Islet precursor cell (in vitro differentiated cells): ENCODE measurements at regions not wholly inside any gene's neighbourhood (a gene's known extent, or its start where the extent isn't known, plus 50 kb on each side); places are given as distances from the start of the nearest gene placed in this dataset.
"Not testable (repeated sequence)": the region's sequence is repeated elsewhere in the genome, so short reads cannot be mapped to it uniquely, and the experiment has no call there.

ENCODE experiments used
- DNase-seq: peaks from one replicate; pipeline ENCODE4 v3.0.0-alpha.2; 2018

DNA sequence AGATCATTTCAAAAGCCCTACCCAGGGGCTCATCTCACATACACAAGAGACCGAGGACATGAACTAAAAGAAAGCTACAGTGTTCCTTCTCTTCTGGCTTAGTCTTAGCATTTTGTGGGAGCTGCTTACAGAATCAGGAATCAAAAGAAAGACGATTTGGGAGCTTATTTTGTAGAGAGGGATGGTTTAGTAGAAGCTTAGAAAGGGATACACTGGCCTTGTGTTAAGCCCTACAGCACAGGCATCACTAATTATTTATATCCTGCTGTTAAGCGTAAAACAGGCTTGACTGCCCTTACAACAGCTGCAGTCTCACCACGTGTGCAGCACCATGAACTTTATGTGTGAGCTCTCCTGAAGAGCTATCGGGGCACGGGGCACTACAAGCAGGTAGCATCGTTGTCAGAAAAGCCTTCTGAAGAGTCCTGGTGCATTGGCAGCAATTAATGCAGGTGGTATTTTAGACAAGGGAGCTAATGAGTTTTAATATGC is 798.3 kb downstream of the NXPH1 start:
- peak; percentile 53 for DNase-seq

DNA sequence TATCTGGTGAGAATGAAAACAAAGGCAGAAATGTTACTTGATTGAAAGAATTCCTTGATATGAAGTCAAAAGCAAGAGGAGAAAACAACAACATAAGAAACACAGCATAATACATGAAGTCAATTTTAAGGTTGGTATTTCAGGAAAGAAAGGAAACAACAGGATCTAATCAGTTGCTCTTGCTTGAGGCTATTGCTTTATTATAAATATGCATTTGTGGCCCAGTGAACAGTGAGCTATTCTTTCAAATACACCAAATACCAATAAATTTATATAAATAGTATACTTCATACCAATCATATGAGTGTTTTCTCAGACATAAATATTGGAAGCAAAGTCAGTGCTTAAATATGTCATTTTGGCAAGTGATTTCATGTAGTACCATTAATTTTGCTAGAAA is 806.6 kb downstream of the NXPH1 start:
- DNase-seq: no peak

GRCh38 chr7:9241826-9242225 is 808.4 kb downstream of the NXPH1 start:
- no peak for DNase-seq

- no peak for DNase-seq
Measured at GRCh38 chr7:9242636-9243035, 809.2 kb downstream of the NXPH1 start.

DNA sequence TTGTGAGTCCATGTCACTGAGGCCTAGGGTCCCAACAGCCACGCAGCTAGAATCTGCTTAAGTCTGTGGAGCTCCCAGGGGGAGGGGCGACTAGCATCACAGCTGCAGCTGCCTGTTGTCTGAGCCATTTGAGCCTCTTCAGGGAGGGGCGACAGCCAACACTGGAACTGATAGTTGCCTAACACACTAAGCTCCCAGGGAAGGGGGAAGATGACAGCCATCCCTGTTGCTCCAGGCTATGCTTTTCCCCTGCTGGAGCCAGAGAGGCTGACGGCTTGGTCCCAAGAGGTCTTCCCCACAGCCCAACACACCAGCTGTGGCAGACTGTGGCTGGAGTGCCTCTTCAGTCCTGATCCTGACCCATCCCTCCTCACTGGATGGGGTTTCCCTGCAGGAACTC is 817.5 kb downstream of the NXPH1 start:
- peak; percentile 67 for DNase-seq

GRCh38 chr7:9264395-9264794 is 831.0 kb downstream of the NXPH1 start:
- DNase-seq: no peak

DNA sequence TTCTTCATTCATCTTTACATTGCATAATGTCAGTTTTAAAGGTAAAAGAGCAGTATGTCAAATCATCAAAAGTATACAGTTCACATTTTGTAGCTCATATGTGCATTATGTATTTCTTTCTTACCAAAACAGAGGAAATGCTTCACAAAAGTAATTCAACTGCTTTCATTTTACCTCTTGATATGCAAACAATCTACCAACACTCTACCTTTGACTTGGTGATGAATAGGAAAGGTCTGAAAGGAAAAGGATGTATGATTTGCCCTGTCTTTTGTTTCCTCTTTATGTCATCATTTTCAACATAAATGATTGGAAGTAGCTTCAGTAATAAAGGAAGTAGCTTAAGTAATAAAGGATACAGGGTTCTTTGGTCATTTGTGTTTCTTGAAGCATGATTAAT is 846.7 kb downstream of the NXPH1 start:
- no peak for DNase-seq

- DNase-seq: no peak
Measured at GRCh38 chr7:9283246-9283645, 849.8 kb downstream of the NXPH1 start.

DNA sequence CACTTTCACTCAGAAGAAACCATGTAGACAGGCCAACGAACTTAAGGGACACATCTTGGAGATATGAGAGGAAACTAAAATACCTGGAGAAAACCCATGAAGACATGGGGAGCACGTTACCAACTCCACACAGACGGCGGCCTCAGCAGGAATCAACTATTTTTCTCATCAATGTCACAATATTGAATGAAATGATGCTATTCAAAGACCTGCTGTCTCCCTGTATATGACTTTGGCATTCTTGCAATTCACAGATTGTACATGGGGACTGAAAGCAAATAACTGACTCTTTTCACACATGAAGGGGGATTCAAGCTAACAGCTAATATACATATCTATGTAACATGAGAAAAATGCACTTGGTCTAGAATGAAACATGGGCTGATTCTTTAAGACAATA is 869.0 kb downstream of the NXPH1 start:
- DNase-seq: no peak

- no peak for DNase-seq
Measured at GRCh38 chr7:9307131-9307530, 873.7 kb downstream of the NXPH1 start.

- no peak for DNase-seq
Measured at GRCh38 chr7:9324513-9324912, 891.1 kb downstream of the NXPH1 start.

GRCh38 chr7:9328296-9328695 is 894.9 kb downstream of the NXPH1 start:
- no peak for DNase-seq

DNA sequence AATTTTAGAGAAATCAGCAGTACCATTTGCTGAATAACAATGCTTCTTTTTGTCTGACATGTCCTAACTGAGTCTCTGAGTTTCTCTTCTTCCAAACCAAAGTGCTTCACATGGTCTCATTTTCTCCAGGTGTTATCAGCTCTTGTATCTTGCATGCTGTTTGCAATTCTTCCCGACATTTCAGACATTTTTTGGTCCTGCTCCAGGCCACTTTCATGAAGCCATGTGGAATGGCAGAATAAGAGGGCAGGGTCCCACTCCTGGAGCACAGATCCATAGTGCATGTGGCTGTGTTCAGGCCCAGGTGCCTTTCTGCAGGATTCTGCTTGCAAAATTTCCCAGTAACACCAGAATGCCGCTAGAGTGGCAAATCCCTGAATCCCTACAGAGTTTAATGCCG is 916.2 kb downstream of the NXPH1 start:
- peak; percentile 68 for DNase-seq

DNA sequence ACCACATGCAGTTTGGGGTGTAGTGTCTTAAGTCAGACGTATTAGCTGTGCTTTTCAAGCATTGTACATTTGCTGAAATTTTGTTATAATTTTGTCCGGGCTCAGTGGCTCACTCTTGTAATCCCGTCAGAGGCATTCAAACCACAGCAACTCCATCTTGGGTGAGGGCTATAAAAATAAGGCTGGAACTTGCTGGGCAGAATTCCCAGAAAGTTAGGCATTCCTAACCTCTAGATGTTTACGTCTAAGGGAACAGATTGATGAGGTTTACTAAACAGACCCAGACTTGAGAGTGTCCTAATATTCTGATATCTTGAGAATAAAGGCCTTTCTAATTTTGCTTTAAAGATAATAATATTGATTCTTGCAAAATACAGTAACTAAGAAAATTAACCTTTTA is 957.8 kb downstream of the NXPH1 start:
- no peak for DNase-seq

GRCh38 chr7:9391984-9392383 is 958.6 kb downstream of the NXPH1 start:
- DNase-seq: no peak

DNA sequence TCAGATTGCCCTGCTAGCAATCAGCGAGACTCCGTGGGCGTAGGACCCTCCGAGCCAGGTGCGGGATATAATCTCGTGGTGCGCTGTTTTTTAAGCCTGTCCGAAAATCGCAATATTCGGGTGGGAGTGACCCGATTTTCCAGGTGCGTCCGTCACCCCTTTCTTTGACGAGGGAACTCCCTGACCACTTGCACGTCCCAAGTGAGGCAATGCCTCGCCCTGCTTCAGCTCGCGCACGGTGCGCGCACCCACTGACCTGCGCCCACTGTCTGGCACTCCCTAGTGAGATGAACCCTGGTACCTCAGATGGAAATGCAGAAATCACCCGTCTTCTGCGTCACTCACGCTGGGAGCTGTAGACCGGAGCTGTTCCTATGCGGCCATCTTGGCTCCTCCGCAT is 971.0 kb downstream of the NXPH1 start:
- DNase-seq: not testable (repeated sequence)

- DNase-seq: peak; percentile 65
Measured at GRCh38 chr7:9407816-9408215, 974.4 kb downstream of the NXPH1 start.

GRCh38 chr7:9453521-9453920 is 1020.1 kb downstream of the NXPH1 start:
- no peak for DNase-seq

GRCh38 chr7:9488555-9488954 is 1055.1 kb downstream of the NXPH1 start:
- DNase-seq: no peak

DNA sequence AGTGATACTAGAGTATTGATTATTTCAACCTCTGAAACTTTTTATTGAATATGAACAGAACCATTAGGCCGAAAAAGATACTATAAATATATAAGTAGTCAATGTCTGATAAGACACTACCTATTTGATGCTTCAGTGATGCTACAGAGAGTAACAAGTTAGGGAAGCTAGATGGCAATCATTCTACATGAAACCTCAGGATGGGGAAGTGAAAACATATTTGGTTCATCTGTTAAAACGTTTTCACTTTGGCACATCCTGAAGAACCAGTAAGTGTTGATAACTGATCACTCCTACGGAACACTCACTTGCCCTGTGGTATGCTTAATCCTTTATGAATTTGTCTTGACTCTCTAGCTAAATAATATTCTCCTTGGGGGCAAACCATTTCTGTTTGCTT is 1064.9 kb downstream of the NXPH1 start:
- DNase-seq: no peak

DNA sequence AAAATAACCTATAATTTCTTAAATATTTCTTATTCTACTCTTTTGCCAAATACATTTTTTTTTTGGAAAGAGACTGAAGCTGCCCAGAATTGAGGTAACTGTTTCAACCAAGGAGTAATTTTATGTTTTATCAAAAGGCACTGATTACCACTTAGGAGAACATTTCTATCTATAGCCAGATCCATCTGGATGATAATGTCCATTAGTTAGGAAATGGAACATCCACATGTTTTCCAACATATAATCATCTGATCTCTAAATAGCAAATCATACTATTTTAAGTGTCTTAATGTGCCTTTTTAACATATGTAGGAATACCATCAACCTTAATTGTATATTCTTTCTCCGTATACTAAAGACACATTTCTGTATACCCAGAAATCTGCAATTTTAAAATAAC is 1068.9 kb downstream of the NXPH1 start:
- no peak for DNase-seq

DNA sequence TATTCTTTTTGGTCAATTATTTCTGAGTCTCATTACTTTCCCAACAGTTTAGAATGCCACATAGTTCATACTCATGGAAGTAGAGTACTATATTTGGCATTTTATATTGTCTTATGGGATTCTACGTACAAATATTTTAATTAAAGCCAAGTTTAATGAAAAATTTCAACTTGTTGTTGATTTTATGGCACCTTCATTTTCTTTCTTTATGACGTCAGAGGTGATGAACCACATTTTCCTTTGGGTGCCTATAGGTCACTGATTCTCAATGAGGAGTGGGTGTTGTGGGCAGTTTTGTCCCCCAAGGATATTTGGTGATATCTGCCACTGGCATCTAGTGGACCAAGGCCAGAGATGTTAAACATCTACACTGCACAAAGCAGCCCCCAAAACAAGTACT is 1071.3 kb downstream of the NXPH1 start:
- DNase-seq: no peak

DNA sequence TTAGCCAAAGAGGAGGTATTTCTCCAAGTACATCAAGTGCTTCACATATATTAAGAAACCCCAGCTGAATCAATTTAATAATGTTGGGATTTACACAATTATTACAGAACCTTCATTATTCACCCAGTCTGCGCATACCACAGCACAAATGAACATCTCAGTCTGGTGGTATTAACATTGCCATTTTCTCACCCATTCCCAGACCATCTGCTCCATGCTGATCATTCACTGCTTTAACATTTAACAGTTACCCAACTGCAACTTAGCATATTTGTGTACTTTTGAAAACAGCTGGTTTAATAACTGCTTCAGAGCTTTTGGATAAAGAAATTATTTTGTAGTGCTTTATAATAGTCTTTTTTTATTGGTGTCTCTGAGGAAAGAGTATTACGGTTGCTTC is 1072.1 kb downstream of the NXPH1 start:
- no peak for DNase-seq

- peak; percentile 64 for DNase-seq
Measured at GRCh38 chr7:9507290-9507689, 1073.9 kb downstream of the NXPH1 start.

DNA sequence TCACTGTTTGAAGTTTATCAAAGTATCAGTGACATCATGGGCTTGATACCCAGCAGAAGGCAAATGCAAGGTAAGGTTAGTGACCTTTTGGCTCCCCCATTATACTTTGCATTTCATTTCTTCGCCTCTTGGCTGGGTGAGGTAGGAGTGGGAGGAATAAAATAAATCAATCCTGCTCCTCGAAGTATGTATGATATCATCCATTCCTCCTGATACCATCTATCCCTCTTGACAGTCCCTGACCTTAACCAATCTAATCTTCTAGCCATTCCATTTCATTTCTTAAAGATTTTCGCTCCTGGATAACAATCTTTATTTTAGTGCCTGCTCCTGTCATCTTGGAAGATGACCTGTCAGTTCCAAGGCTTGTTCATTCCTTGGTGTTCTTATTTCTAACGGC is 1083.3 kb downstream of the NXPH1 start:
- no peak for DNase-seq

DNA sequence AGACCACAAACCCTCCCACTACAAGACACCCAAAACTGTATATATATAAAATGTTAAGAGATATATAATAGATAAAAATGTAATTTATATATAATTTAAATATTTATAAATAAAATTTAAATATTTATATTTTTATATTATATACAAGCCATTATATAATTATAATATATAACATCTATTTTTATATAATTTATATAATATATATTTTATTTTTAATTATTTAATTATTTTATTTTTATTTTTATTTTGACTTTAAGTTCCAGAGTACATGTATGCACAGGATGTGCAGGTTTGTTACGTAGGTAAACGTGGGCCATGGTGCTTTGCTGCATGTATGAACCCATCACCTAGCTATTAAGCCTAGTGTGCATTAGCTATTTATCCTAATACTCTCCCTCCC is 1090.2 kb downstream of the NXPH1 start:
- no peak for DNase-seq
